ENCODE measurements at regions not wholly inside any gene's neighbourhood (a gene's known extent, or its start where the extent isn't known, plus 50 kb on each side); places are given as distances from the start of the nearest gene placed in this dataset.
A peak's percentile ranks its signal among the peaks of the same experiment; 100 is the strongest.

DNA sequence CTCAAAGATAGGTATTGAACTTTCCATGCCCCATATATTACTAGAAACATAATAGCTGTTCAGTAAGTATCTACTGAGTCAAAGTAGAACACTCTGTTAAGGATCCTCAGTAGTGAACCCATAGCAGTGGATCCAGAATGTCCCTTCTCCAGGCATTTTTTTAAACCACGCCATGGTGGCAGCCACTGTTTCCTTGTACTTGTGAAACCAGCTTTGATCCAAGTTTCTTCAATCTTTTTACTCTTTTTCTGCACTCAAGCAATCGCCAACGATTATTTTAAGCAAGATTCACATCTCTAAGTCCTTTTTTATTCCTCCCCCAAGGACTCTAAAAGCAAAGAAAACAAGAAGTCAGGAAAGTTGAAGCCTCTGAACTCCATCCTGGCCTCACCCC lies 291.2 kb upstream of the SLC14A2 start:
- H3K27me3 ChIP-seq (replicated peaks; ENCODE audit: insufficient read depth, low read depth, low read length, poor library complexity), result peaks cover 25% of the 10 kb centered on the region
- intact Hi-C loops (cut with micrococcal nuclease; ENCODE audit: unreplicated experiment), result no loop called here
- no peaks in the 10 kb centered on the region for H3K4me1 ChIP-seq (ENCODE audit: insufficient read depth, low read length, poor library complexity, severe bottlenecking)
- CTCF ChIA-PET, result no interaction called here
- H3K36me3 ChIP-seq (ENCODE audit: insufficient read depth, low read length, poor library complexity, severe bottlenecking), result no peaks in the 10 kb centered on the region
- TF ChIP-seq, protein P1, sequence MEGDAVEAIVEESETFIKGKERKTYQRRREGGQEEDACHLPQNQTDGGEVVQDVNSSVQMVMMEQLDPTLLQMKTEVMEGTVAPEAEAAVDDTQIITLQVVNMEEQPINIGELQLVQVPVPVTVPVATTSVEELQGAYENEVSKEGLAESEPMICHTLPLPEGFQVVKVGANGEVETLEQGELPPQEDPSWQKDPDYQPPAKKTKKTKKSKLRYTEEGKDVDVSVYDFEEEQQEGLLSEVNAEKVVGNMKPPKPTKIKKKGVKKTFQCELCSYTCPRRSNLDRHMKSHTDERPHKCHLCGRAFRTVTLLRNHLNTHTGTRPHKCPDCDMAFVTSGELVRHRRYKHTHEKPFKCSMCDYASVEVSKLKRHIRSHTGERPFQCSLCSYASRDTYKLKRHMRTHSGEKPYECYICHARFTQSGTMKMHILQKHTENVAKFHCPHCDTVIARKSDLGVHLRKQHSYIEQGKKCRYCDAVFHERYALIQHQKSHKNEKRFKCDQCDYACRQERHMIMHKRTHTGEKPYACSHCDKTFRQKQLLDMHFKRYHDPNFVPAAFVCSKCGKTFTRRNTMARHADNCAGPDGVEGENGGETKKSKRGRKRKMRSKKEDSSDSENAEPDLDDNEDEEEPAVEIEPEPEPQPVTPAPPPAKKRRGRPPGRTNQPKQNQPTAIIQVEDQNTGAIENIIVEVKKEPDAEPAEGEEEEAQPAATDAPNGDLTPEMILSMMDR (conservative IDR thresholded peaks at IDR 0.05; ENCODE audit: low read depth, low read length), result no peak
- TF ChIP-seq EZH2 (IDR thresholded peaks at IDR 0.05; ENCODE audit: borderline replicate concordance, low read depth, low read length, poor library complexity, severe bottlenecking), result no peak
- POLR2A ChIA-PET (ENCODE audit: low non-redundant PET), result no interaction called here
- H3K9me3 ChIP-seq (ENCODE audit: low read depth, low read length, poor library complexity, severe bottlenecking), result no peaks in the 10 kb centered on the region
- no peak overlapping the region for H3K4me3 ChIP-seq (ENCODE audit: low read depth, low read length, poor library complexity, severe bottlenecking)
- BruUV-seq (replicated peaks), result no TSS peak
- DNase-seq (ENCODE audit: low spot score), result no peak
- H3K27ac ChIP-seq (ENCODE audit: low read depth, low read length, poor library complexity, severe bottlenecking), result no peak overlapping the region

DNA sequence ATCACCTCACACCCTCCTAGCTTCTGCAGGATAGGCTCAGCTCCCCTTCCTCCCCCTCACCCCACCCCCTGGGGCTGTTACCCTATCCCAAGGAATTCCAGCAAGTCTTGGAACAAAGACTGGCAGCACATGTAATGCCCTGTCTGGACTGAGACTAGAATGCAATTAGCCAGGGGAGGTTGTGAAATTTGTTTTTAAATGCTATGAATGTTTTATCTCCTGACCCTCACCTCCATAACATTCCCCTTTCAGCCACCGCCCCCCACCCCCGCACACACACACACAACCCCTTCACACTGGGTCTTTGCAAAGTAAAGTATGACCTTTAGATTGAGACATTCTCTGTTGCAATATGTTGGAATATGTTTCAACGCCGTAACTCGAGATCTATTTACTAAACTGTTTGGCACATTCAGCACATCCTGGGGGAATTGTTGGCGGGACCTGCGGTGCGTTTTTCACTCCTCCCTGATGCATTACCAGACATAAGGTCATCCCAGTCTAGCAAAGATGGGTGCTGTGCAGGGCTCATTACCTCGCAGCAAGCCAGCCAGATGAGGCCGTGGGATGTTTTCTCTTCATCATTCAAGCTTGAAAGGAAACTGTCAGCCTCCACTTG lies 290.7 kb upstream of the SLC14A2 start:
- TF ChIP-seq, protein P1 (conservative IDR thresholded peaks at IDR 0.05; ENCODE audit: low read depth, low read length), result no peak
- no peak for TF ChIP-seq EZH2 (IDR thresholded peaks at IDR 0.05; ENCODE audit: borderline replicate concordance, low read depth, low read length, poor library complexity, severe bottlenecking)
- Histone ChIP-seq H3K27ac (ENCODE audit: low read depth, low read length, poor library complexity, severe bottlenecking) (no peak overlapping the region), H3K9me3 (ENCODE audit: low read depth, low read length, poor library complexity, severe bottlenecking) (no peaks in the 10 kb centered on the region), H3K36me3 (ENCODE audit: insufficient read depth, low read length, poor library complexity, severe bottlenecking) (no peaks in the 10 kb centered on the region), H3K4me1 (ENCODE audit: insufficient read depth, low read length, poor library complexity, severe bottlenecking) (no peaks in the 10 kb centered on the region), H3K4me3 (ENCODE audit: low read depth, low read length, poor library complexity, severe bottlenecking) (no peak overlapping the region), H3K27me3 (replicated peaks; ENCODE audit: insufficient read depth, low read depth, low read length, poor library complexity) (peaks cover 29% of the 10 kb centered on the region)
- ChIA-PET CTCF (no interaction called here), POLR2A (ENCODE audit: low non-redundant PET) (no interaction called here)
- intact Hi-C loops (cut with micrococcal nuclease; ENCODE audit: unreplicated experiment), result no loop called here
- BruUV-seq (replicated peaks), result no TSS peak
- peak; percentile 4 for DNase-seq (ENCODE audit: low spot score)

DNA sequence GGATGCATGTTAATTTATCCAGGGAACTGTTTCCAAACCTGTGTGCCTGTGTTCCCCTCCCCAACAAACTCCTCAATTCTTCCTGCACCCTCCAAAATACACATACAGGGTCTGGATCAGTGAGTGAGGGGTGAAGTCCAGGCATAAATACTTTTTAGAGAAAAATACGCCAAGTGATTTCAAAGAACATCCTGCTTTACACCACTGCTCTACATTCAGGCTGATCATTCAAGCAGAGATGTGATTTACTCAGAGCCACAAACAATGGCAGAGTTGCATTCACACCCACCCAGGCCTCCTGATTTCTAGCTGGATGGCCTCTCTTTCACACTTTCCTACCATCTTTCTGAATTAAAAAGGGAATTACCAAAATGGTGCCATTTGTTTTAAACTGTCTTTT lies 289.5 kb upstream of the SLC14A2 start:
- POLR2A ChIA-PET (ENCODE audit: low non-redundant PET), result no interaction called here
- Histone ChIP-seq H3K4me3 (ENCODE audit: low read depth, low read length, poor library complexity, severe bottlenecking) (no peak overlapping the region), H3K27ac (ENCODE audit: low read depth, low read length, poor library complexity, severe bottlenecking) (no peak overlapping the region), H3K9me3 (ENCODE audit: low read depth, low read length, poor library complexity, severe bottlenecking) (no peaks in the 10 kb centered on the region), H3K4me1 (ENCODE audit: insufficient read depth, low read length, poor library complexity, severe bottlenecking) (no peaks in the 10 kb centered on the region), H3K36me3 (ENCODE audit: insufficient read depth, low read length, poor library complexity, severe bottlenecking) (no peaks in the 10 kb centered on the region), H3K27me3 (replicated peaks; ENCODE audit: insufficient read depth, low read depth, low read length, poor library complexity) (peaks cover 35% of the 10 kb centered on the region)
- BruUV-seq (replicated peaks), result no TSS peak
- TF ChIP-seq, protein P1 (conservative IDR thresholded peaks at IDR 0.05; ENCODE audit: low read depth, low read length), result no peak
- no peak for TF ChIP-seq EZH2 (IDR thresholded peaks at IDR 0.05; ENCODE audit: borderline replicate concordance, low read depth, low read length, poor library complexity, severe bottlenecking)
- no peak for DNase-seq (ENCODE audit: low spot score)
- CTCF ChIA-PET, result no interaction called here
- intact Hi-C loops (cut with micrococcal nuclease; ENCODE audit: unreplicated experiment), result no loop called here

All from A673 (cell line).